Neural progenitor cell (in vitro differentiated cells): ENCODE measurements at regions not wholly inside any gene's neighbourhood (a gene's known extent, or its start where the extent isn't known, plus 50 kb on each side); places are given as distances from the start of the nearest gene placed in this dataset.

Experiments used
- CTCF ChIP-seq: fragments of 200-600 bp; sonication (generic); IDR thresholded peaks from 2 replicates; pipeline ENCODE4 v1.5.1; 2017; ENCODE audit warnings: antibody characterized with exemption, mild to moderate bottlenecking
- EZH2 ChIP-seq: fragments of 200-600 bp; sonication (generic); IDR thresholded peaks from 2 replicates; pipeline ENCODE4 v1.6.1; 2017; ENCODE audit warnings: antibody characterized with exemption, mild to moderate bottlenecking, moderate library complexity
- EZH2phosphoT487 ChIP-seq: fragments of 200-600 bp; sonication (generic); IDR thresholded peaks from 2 replicates; pipeline ENCODE4 v1.6.1; 2017; ENCODE audit warnings: antibody characterized with exemption

- no peak for TF ChIP-seq CTCF
- TF ChIP-seq EZH2 = no peak
- no peak for TF ChIP-seq EZH2phosphoT487
Measured at GRCh38 chr14:25484906-25485305, 435.0 kb upstream of the STXBP6 start.
